ENCODE measurements at regions not wholly inside any gene's neighbourhood (a gene's known extent, or its start where the extent isn't known, plus 50 kb on each side); places are given as distances from the start of the nearest gene placed in this dataset.
A peak's percentile ranks its signal among the peaks of the same experiment; 100 is the strongest.

GRCh38 chr2:106941372-106941993, 55.5 kb upstream of the ST6GAL2 start:
- no peaks in the 10 kb centered on the region for H3K4me1 ChIP-seq (replicated peaks in 1 of 2; ENCODE audit: control insufficient read depth in 2 of 2, insufficient read depth in 2 of 2, low read length in 2 of 2)
- no peaks in the 10 kb centered on the region for H3K27me3 ChIP-seq (ENCODE audit: control insufficient read depth in 2 of 2, insufficient read depth in 2 of 2, low read length in 2 of 2)
- H3K4me2 ChIP-seq (ENCODE audit: insufficient read depth, low read length): no peak overlapping the region
- TF ChIP-seq ETV5 (CRISPR knock-in tag; IDR thresholded peaks at IDR 0.05; ENCODE audit: low read depth): no peak
- TF ChIP-seq ZNF12 (CRISPR knock-in tag; IDR thresholded peaks at IDR 0.05): peak; percentile 93
- H4K20me1 ChIP-seq (replicated peaks; ENCODE audit: control insufficient read depth, insufficient read depth, low read length): no peaks in the 10 kb centered on the region
- no peaks in the 10 kb centered on the region for H3K9me1 ChIP-seq (ENCODE audit: control insufficient read depth, insufficient read depth, low read length)
- ChIA-PET POLR2A (no interaction called here), CTCF (ENCODE audit: low intra/inter-chr PET ratio) (no interaction called here)
- no peak overlapping the region for H3K27ac ChIP-seq (ENCODE audit: extremely low read depth, low read depth, low read length)
- no peak overlapping the region for H2AFZ ChIP-seq (ENCODE audit: low read depth, low read length)
- in situ Hi-C loops (cut with MboI): no loop called here
- WGBS (ENCODE audit: insufficient coverage, low coverage, missing lambda C conversion rate): under 1% methylated on average over 18 of the region's 18 CpGs
- H3K4me3 ChIP-seq: no peak overlapping the region
- intact Hi-C loops (cut with micrococcal nuclease): no loop called here
- H3K79me2 ChIP-seq (ENCODE audit: control insufficient read depth, insufficient read depth, low read length): no peaks in the 10 kb centered on the region
- no peaks in the 10 kb centered on the region for H3K9me3 ChIP-seq (replicated peaks; ENCODE audit: control insufficient read depth, insufficient read depth, low read depth, low read length)
- no peak for ATAC-seq
- no TSS peak for BruUV-seq (replicated peaks)
- H3K9ac ChIP-seq (ENCODE audit: insufficient read depth in 1 of 2, low read depth in 2 of 2, low read length in 2 of 2): no peak overlapping the region
- no peaks in the 10 kb centered on the region for H3K36me3 ChIP-seq (ENCODE audit: control insufficient read depth, insufficient read depth, low read length)
- DNase-seq (ENCODE audit: extremely low read depth in 1 of 4, low spot score in 3 of 4): no peak
- FAIRE-seq: no peak

- in situ Hi-C loops (cut with MboI): no loop called here
- no peak for ATAC-seq
- H3K27me3 ChIP-seq (ENCODE audit: control insufficient read depth in 2 of 2, insufficient read depth in 2 of 2, low read length in 2 of 2): no peaks in the 10 kb centered on the region
- 4% methylated on average over 3 of the region's 3 CpGs for WGBS (ENCODE audit: insufficient coverage, low coverage, missing lambda C conversion rate)
- POLR2A ChIA-PET: interaction anchor here (0.7 kb wide), 1 partner anchor 449 kb away, joined by 4 read pairs; no protein-coding TSS in a partner anchor
- H3K79me2 ChIP-seq (ENCODE audit: control insufficient read depth, insufficient read depth, low read length): no peaks in the 10 kb centered on the region
- no peaks in the 10 kb centered on the region for H3K4me1 ChIP-seq (replicated peaks in 1 of 2; ENCODE audit: control insufficient read depth in 2 of 2, insufficient read depth in 2 of 2, low read length in 2 of 2)
- H4K20me1 ChIP-seq (replicated peaks; ENCODE audit: control insufficient read depth, insufficient read depth, low read length): no peaks in the 10 kb centered on the region
- DNase-seq (ENCODE audit: extremely low read depth in 1 of 4, low spot score in 3 of 4): no peak
- H3K27ac ChIP-seq (ENCODE audit: extremely low read depth, low read depth, low read length): no peak overlapping the region
- H3K4me2 ChIP-seq (ENCODE audit: insufficient read depth, low read length): no peak overlapping the region
- no peaks in the 10 kb centered on the region for H3K9me1 ChIP-seq (ENCODE audit: control insufficient read depth, insufficient read depth, low read length)
- no peaks in the 10 kb centered on the region for H3K36me3 ChIP-seq (ENCODE audit: control insufficient read depth, insufficient read depth, low read length)
- no peak overlapping the region for H3K4me3 ChIP-seq
- H2AFZ ChIP-seq (ENCODE audit: low read depth, low read length): no peak overlapping the region
- no peaks in the 10 kb centered on the region for H3K9me3 ChIP-seq (replicated peaks; ENCODE audit: control insufficient read depth, insufficient read depth, low read depth, low read length)
- no TSS peak for BruUV-seq (replicated peaks)
- no peak overlapping the region for H3K9ac ChIP-seq (ENCODE audit: insufficient read depth in 1 of 2, low read depth in 2 of 2, low read length in 2 of 2)
- CTCF ChIA-PET (ENCODE audit: low intra/inter-chr PET ratio): no interaction called here
- intact Hi-C loops (cut with micrococcal nuclease): no loop called here
- FAIRE-seq: no peak
- TF ChIP-seq SP1 (CRISPR knock-in tag; IDR thresholded peaks at IDR 0.05) (no peak), KLF13 (tag; IDR thresholded peaks at IDR 0.05; ENCODE audit: borderline replicate concordance, low read depth) (no peak), SAP30 (IDR thresholded peaks at IDR 0.05; ENCODE audit: borderline replicate concordance, insufficient read depth, low read depth, low read length, poor library complexity, severe bottlenecking) (no peak), KLF10 (CRISPR knock-in tag; IDR thresholded peaks at IDR 0.05) (no peak), TGIF2 (CRISPR knock-in tag; IDR thresholded peaks at IDR 0.05) (no peak), ZNF217 (CRISPR knock-in tag; IDR thresholded peaks at IDR 0.05) (no peak), RAD21 (CRISPR knock-in tag; conservative IDR thresholded peaks at IDR 0.05 in 1 of 2, IDR thresholded peaks at IDR 0.05 in 1 of 2) (no peak), AFF4 (CRISPR knock-in tag; IDR thresholded peaks at IDR 0.05) (no peak), KDM1A (IDR thresholded peaks at IDR 0.05) (no peak), PRMT5 (CRISPR knock-in tag; IDR thresholded peaks at IDR 0.05) (no peak)
These were observed 57.7 kb upstream of the ST6GAL2 start for GRCh38 chr2:106943468-106944200.

Measured in K562 (cell line).